ELR (cell line): ENCODE measurements at regions not wholly inside any gene's neighbourhood (a gene's known extent, or its start where the extent isn't known, plus 50 kb on each side); places are given as distances from the start of the nearest gene placed in this dataset.

Experiments
- DNase-seq: peaks from one replicate; pipeline ENCODE4 v3.0.0-alpha.2; 2015; ENCODE audit warnings: low read depth

DNA sequence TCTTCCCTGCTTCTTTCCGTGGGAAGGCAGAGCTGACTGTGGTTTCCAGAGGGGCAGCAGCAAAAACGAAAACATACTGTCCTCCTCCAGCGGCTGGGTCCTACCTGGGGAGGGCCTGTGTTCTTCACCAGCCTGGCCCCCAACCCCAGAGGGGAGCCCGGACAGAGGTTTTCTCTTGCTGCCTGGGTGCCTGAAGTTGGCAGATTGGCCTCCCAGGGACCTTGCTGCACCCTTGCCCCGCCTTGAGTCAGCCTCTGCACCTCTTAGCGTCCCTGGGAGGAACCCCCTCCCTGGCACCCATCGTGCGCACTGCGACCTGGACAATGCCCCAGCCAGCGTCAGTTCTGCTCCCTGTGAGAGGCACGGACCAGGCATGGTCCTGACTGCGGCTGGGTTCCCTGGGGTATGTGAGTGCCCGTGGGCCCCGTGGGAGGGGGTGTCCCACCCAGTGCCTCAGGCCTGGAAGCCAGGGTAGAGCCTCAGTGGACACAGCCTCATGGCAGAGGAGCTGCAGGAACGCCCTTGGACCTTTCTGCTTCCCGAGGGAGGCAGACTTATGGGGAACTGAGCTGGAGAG is 56.8 kb upstream of the PRR23E start:
- no peak for DNase-seq

DNA sequence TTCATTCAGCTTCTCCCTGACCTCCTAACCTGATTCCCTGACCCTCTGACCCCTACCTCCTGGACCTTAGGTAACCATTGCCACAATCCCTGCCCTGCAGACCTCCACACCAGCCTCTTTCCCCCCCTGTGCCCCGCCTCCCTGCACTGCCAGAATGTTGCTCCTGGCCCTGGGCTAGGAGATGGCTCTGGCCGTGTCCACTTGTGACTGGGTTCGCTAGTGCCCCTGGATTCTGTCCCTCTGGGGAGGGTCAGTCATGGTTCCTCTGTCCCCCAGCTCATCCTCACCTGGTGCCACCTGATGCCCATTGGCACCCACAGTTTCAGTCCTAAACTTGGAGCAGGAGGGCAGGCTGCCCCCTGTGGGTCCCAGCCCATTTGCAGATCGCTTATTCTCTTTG is 56.2 kb upstream of the PRR23E start:
- DNase-seq: no peak

DNA sequence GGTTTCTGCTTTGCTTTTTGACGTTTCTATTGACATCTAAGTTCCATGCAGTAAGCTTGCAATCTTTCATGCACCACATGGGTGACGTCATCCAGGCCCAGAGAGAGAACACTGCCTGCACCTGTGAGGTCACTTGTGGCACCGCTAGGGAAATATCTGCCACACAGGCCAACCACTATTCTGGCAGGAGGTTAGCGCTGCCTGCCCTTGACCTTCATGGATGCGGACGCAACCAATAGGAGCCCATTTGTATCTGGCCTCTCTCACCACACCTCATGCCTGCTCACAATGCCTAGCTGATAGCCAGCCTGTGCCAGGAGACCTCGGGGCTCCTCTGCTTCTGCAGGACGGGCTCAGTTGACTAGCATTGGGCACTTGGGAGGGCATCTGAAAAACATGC is 55.8 kb upstream of the PRR23E start:
- DNase-seq: no peak

DNA sequence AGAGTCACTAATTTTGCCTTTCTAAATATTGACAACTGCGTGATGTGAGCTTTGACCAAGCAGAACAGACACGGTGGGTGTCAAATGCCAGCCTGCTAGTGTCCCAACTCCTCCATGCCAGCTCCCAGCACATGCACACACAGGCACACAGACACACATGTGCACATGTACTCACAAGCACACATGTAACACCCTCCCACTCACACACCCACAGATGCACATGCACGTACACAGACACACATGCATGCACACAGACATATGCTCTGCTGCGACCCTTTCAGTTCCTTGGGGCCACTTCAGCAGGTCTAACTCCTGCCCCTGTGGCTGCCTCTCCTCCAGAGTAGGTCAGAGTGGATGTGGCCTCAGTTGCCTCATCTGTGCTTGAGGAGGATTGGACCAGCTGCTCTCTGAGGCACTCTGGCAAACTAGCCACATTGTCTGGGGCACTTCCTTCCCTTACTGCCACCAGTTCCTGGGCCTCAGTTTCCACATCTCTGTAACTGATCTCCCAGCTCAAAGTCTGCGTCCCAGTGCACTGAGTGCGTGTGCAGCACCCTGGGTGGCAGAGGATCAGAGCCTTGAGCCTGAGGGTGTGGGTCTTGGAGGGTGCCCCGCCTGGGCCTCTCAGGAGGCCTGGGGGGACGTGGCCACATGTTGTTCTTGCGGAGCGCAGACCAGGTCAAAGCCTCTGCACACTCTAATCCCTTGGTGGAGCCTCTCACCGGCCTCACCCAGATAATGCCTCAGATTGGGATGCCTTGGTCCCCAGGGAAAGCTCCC is 55.0 kb upstream of the PRR23E start:
- no peak for DNase-seq

DNA sequence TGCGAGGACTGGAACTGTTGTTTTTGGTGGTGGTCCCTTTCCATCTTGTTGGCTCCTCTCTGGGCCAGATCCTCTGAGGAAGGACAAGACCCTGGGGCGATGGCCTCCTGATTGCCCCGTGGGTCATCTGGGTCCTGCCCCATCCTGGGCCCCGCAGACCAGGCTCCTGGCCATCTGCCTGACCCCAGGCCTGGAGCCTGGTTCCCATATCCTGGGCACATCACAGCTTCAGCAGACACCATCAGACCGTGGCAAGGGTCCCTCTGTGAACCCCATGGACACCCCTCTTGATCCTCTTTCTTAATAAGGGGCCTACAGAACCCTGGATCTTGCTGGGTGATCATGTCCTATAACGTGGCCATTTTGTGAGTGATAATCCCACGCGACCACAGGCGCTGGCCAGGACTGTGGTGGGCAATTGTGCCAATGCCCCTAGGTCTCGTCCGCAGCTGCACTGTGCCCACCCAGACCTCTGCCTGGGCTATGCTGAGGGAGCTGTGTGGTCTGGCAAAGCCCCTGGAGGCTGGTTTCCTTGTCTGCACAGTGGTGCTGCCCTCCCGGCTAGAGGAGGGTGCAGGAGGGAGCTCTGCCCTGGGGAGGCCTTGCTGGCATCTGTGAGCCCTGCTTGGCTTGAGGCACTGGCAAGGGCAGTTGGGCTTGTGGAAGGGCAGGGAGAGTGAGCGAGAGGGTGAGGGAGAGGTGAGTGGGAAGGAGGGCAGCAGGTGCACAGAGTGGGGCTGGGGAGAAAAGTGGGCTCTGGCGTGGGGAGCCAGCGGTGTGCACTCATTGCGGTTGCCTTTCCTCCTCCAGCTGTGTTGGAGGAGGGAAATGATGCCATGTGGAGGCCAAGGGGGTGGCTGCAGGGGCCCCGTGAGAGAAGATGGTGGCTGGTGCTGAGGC is 53.1 kb upstream of the PRR23E start:
- DNase-seq: no peak

DNA sequence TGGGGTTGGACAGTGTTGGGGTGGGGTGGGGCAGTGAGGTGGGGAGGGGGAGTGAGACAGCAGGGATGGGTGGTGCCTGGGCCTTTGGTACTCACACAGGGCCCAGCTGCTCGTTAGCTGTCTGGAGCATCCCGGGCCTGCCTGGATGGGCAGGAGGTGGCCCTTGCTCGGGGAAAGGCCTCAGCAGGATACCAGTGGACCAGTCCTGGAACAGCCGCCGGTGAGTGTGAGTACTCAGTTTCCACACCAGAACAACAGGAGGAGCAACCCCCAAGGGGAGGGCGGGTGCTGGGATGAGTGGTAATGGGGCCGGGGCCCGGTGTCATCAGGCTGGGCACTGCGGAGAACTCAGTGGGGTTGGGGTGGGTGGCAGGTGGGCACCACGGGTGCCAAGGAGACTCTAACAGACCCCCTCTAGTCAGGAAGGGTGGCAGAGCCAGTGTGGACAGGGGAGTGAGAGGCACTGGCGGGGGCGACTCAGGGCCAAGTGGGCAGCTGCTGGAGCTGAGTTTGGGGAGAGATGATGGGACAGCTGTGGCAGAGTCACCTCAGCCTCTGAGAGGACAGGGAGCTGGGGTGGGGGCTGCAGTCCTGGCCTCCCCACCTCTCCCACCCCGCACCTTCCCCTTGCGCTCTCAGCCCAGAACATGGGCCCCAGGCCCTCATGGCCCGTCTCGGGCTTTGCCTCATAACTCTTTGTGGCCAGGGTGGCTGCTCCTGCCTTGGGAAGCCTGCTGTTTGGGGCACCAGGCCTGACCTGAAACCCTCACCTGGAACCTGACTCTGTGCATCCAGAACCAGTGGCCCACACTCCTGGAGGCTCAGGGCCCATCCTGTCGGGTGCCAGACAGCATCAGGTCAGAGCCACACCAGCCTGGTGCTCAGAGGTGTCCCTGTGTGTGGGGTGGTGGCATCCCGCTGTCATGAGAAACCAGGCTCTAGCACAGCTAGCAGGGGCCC is 52.1 kb upstream of the PRR23E start:
- DNase-seq: no peak

DNA sequence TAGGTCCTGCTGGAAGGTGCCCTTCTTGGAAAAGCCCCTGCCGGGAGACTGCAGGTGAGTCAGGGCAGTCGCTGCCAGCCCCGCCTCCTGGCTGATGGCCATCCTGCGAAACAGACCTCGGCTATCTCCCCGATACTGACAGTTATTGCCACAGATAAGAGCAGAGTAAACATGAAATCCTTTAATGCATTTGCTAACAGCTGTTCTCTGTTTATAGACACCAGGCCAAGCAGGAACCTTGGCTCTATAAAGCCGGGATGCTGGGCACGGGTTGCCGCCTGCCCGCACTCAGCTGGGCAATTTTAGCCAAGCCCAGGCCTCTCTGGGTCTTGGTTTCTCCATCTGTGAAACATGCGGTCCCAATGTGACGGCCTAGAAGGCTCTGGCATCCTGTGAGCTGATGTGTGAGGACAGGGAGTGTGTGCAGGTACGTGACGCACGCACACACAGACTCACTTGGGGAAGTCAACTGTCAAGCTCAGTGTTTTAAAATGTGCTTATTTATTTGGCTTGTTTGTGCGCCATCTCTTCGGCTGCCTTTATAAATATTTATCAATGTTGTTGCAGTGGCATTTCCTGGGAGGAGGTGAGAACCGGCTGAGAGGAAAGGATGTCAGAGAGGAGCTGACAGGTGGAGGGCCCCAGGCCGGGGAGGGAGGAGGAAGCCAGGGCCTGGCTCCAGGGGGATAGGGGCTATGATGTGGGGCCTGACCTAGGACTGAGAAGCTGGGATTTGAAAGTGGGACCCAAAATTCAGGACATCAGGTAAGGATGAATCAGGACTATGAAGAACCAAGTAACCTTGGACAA is 50.8 kb upstream of the PRR23E start:
- no peak for DNase-seq
